Urinary bladder (tissue), 3 donors: ENCODE measurements at regions not wholly inside any gene's neighbourhood (a gene's known extent, or its start where the extent isn't known, plus 50 kb on each side); places are given as distances from the start of the nearest gene placed in this dataset.
A peak's percentile ranks its signal among the peaks of the same experiment; 100 is the strongest.

Source experiments
- DNase-seq: peaks from one replicate; pipeline ENCODE4 v3.0.0-alpha.2; 2015; ENCODE audit errors: extremely low spot score
- H3K27ac ChIP-seq: one replicate; pipeline ENCODE4 v1.5.1; 2013; ENCODE audit warnings: low read depth, mild to moderate bottlenecking, moderate library complexity
- H3K36me3 ChIP-seq: one replicate; pipeline ENCODE4 v1.6.1; 2013; ENCODE audit warnings: mild to moderate bottlenecking, moderate library complexity; ENCODE audit not compliant: insufficient read depth
- H3K4me1 ChIP-seq: one replicate; pipeline ENCODE4 v1.6.1; 2013; ENCODE audit warnings: mild to moderate bottlenecking, moderate library complexity; ENCODE audit not compliant: insufficient read depth
- H3K4me3 ChIP-seq: one replicate; pipeline ENCODE4 v1.5.1; 2013; ENCODE audit warnings: low read depth, low read length
- WGBS: extraction: QIAGEN DNeasy Blood & Tissue Kit; methylation state at CpG from one replicate; pipeline ENCODE4 v1.1.7; 2013; 5-methylcytosine and 5-hydroxymethylcytosine counted together
- donor health status: healthy with polysubstance abuse.
- donor health status: healthy.

- no peak for DNase-seq
- H3K27ac ChIP-seq, result no peak overlapping the region
- no peak overlapping the region for H3K4me3 ChIP-seq
- 61% methylated on average over 1 of the region's 1 CpG for WGBS
- no peaks in the 10 kb centered on the region for H3K36me3 ChIP-seq
- no peaks in the 10 kb centered on the region for H3K4me1 ChIP-seq
Measured at GRCh38 chr7:21099432-21099831, 312.7 kb upstream of the SP8 start.

GRCh38 chr7:21099955-21100354 is 313.3 kb upstream of the SP8 start:
- no peak for DNase-seq
- no peaks in the 10 kb centered on the region for H3K36me3 ChIP-seq
- no peak overlapping the region for H3K4me3 ChIP-seq
- no peak overlapping the region for H3K27ac ChIP-seq
- no peaks in the 10 kb centered on the region for H3K4me1 ChIP-seq

- H3K4me3 ChIP-seq, result no peak overlapping the region
- H3K4me1 ChIP-seq, result no peaks in the 10 kb centered on the region
- no peak overlapping the region for H3K27ac ChIP-seq
- no peaks in the 10 kb centered on the region for H3K36me3 ChIP-seq
- WGBS, result 84% methylated on average over 2 of the region's 2 CpGs
- DNase-seq, result no peak
Measured at GRCh38 chr7:21101541-21101940, 314.9 kb upstream of the SP8 start.

DNA sequence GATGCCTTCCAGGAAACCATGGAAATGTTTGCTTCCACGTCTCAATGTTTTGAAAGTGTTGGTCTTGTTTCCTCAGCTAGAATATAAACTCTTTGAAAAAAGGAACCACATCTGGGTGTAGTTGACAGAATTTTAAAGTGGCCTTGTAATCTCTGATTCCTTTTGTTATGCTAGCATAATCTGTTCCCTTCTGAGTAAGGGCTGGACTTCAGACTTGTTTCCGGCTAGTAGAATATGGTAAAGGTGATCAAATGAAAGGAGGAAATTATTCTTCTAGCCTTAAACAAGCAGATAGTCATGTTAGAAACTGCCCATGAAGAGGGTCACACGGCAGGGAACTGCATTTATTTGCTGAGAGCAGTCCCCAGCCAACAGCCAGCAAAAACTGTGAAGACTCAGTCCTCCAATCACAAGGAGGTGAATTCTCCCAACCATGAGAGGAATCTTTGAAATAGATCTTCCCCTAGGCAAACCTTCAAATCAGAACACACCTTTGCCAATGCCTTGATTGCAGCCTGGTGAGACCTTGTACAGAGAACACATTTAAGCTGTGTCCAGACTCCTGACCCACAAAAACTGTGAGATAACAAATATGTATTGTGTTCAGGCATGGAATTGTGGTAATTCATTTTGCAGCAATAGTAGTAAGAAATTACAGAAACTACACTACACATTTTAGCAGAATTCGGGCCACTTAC is 316.9 kb upstream of the SP8 start:
- Histone ChIP-seq H3K36me3 (no peaks in the 10 kb centered on the region), H3K4me1 (no peaks in the 10 kb centered on the region), H3K4me3 (no peak overlapping the region), H3K27ac (no peak overlapping the region)
- DNase-seq, result no peak
- 78% methylated on average over 4 of the region's 4 CpGs for WGBS

- WGBS, result 77% methylated on average over 4 of the region's 4 CpGs
- DNase-seq, result no peak
- no peaks in the 10 kb centered on the region for H3K36me3 ChIP-seq
- H3K27ac ChIP-seq, result no peak overlapping the region
- H3K4me3 ChIP-seq, result no peak overlapping the region
- H3K4me1 ChIP-seq, result no peaks in the 10 kb centered on the region
Measured at GRCh38 chr7:21104124-21104500, 317.4 kb upstream of the SP8 start.

GRCh38 chr7:21106296-21106732 is 319.6 kb upstream of the SP8 start:
- H3K36me3 ChIP-seq, result no peaks in the 10 kb centered on the region
- WGBS, result 74% methylated on average over 4 of the region's 4 CpGs
- no peak for DNase-seq
- H3K4me1 ChIP-seq, result no peaks in the 10 kb centered on the region
- no peak overlapping the region for H3K4me3 ChIP-seq
- H3K27ac ChIP-seq, result no peak overlapping the region

DNA sequence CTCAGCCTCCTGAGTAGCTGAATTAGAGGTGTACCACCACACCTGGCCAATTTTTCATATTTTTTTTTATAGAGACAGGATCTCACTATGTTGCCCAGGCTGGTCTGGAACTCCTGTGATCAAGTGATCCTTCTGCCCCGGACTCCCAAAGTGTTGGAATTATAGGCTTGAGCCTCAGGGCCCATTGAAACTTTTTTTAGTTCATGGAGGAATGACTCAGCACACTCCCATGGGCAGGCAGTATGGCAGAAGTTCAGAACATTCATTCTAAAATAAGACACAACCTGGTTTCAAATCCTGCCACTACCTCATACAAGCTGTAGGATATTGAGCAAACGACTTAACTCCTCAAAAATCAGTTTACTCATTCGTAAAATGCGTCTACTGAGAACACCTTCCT is 320.4 kb upstream of the SP8 start:
- Histone ChIP-seq H3K36me3 (no peaks in the 10 kb centered on the region), H3K27ac (no peak overlapping the region), H3K4me1 (no peaks in the 10 kb centered on the region), H3K4me3 (no peak overlapping the region)
- 91% methylated on average over 4 of the region's 4 CpGs for WGBS
- no peak for DNase-seq

DNA sequence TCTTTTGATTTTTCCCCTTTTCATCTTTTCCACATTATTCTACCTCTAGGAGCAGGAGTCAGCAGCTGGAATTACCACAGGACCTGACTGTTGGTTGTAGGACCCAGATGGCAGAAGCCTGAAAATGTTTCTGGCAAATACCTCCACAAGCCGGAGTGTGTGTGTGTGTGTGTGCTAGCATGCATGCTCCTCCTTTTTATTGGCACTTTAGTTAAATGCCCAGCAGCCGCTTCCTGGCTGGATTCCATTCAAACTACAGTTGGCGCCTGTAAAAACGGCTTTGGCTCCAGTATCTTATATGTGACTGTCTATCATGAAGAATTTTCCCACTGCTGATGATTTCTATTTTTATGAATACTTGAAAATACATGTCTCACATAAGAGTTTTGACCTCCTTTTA is 319.7 kb upstream of the SP4 start:
- no peak for DNase-seq
- Histone ChIP-seq H3K36me3 (no peaks in the 10 kb centered on the region), H3K4me3 (no peak overlapping the region), H3K4me1 (no peaks in the 10 kb centered on the region), H3K27ac (no peak overlapping the region)
- 19% methylated on average over 4 of the region's 4 CpGs for WGBS

DNA sequence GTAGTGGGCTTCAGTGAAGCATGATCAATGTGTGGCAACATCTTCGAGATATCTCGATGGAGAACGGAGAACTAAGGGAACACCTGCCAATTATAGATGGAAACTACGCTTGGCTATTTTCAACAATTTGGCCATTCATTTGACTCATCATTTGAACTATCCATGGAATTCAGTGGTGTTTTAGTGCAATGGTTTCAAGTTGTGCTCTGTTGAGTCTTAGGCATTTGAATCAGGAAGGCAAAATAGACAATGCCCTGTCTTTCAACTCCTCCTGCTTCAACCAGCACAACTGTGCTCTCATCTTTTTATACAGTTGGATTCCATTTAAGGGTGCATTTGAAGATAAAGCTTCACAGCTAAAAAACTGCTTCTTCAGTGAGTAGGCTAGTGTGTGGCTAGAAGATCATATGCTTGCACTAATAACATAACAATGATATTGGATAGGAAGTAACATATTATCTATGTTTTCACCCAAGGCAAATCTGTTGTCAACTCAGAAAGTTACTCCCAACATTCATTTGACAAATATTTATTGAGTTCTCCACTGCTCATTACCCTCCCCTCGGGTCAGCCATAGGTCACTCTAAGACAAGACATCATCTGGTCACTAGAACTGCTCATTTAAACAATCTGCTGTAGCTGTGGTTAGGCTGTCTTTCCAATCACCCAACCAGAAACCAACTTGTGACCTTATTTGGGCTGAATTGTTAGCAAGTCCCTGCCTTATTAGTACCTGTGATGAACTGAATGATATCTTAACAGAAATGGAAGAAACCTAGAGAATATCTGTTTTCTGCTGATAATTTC is 314.1 kb upstream of the SP4 start:
- WGBS, result 86% methylated on average over 5 of the region's 5 CpGs
- Histone ChIP-seq H3K4me3 (no peak overlapping the region), H3K4me1 (no peaks in the 10 kb centered on the region), H3K27ac (no peak overlapping the region), H3K36me3 (no peaks in the 10 kb centered on the region)
- no peak for DNase-seq

- DNase-seq, result no peak
- H3K36me3 ChIP-seq, result no peaks in the 10 kb centered on the region
- no peaks in the 10 kb centered on the region for H3K4me1 ChIP-seq
- no peak overlapping the region for H3K4me3 ChIP-seq
- 75% methylated on average over 1 of the region's 1 CpG for WGBS
- no peak overlapping the region for H3K27ac ChIP-seq
Measured at GRCh38 chr7:21123586-21123985, 304.3 kb upstream of the SP4 start.

- Histone ChIP-seq H3K27ac (no peak overlapping the region), H3K4me3 (no peak overlapping the region), H3K4me1 (no peaks in the 10 kb centered on the region), H3K36me3 (no peaks in the 10 kb centered on the region)
- 80% methylated on average over 6 of the region's 6 CpGs for WGBS
- no peak for DNase-seq
Measured at GRCh38 chr7:21125297-21125696, 302.6 kb upstream of the SP4 start.

DNA sequence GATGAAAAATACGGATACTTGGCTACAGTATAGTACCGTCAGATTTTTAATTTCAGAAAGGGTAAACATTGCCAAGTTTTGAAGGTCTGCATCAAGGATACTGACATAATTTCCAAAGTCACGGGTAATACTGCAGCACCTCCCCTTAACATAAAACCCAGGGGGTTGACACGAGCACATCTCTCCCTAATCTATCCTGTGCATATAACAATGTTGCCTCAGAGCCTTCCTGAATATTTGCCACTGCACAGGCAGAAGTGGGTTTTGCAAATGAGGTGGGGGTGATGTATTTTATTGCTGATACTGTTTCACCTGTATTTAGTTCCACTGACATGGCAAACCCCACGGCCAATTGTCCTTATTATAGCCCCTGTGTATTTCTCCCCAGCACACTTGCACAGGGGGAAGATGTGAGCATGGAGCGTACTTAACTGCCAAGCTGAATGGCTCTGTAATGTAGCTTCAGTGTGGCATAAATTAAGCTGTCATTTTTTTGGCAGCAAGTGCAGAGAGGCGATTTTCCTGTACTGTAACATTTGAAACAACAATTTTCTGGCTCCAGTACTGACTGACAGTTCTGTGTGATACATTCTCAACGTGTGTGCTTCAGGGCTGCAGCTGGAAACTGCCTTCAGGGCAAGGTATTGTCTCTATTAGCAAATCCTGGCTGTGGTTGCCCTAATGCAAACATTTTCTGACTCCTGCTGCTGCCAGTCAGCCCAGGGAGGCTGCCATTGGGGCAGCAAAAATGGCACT is 299.6 kb upstream of the SP4 start:
- no peaks in the 10 kb centered on the region for H3K36me3 ChIP-seq
- WGBS, result 14% methylated on average over 8 of the region's 8 CpGs
- H3K4me1 ChIP-seq, result no peaks in the 10 kb centered on the region
- no peak overlapping the region for H3K4me3 ChIP-seq
- peak; percentile 57 for DNase-seq
- H3K27ac ChIP-seq, result no peak overlapping the region

GRCh38 chr7:21131897-21132296 is 296.0 kb upstream of the SP4 start:
- Histone ChIP-seq H3K36me3 (no peaks in the 10 kb centered on the region), H3K4me3 (no peak overlapping the region), H3K4me1 (no peaks in the 10 kb centered on the region), H3K27ac (no peak overlapping the region)
- no peak for DNase-seq
- 88% methylated on average over 1 of the region's 1 CpG for WGBS

- Histone ChIP-seq H3K4me3 (no peak overlapping the region), H3K4me1 (no peaks in the 10 kb centered on the region), H3K27ac (no peak overlapping the region), H3K36me3 (no peaks in the 10 kb centered on the region)
- 84% methylated on average over 2 of the region's 2 CpGs for WGBS
- no peak for DNase-seq
Measured at GRCh38 chr7:21134631-21135030, 293.3 kb upstream of the SP4 start.
